SK-N-SH treated with all-trans-retinoic acid at 6 μM for 48 hours (cell line): ENCODE measurements at regions not wholly inside any gene's neighbourhood (a gene's known extent, or its start where the extent isn't known, plus 50 kb on each side); places are given as distances from the start of the nearest gene placed in this dataset.

ENCODE experiments used
- ATAC-seq: fragments of 200-7000 bp; cut with Tn5 transposase; 3 replicates; pipeline ENCODE4 v1.9.1; 2020; ENCODE audit warnings: mild to moderate bottlenecking, moderate library complexity
- ARNTL ChIP-seq: fragments of 450-650 bp; formaldehyde crosslinking; IDR thresholded peaks from 2 replicates; pipeline ENCODE4 v1.5.0; 2020; ENCODE audit warnings: low read depth, mild to moderate bottlenecking, moderate library complexity, borderline replicate concordance
- BACH2 ChIP-seq: fragments of 250-450 bp; sonication (Bioruptor Pico); IDR thresholded peaks from 2 replicates; pipeline ENCODE4 v1.9.0; 2021; ENCODE audit warnings: mild to moderate bottlenecking, borderline replicate concordance
- CREB5 ChIP-seq: fragments of 250-450 bp; sonication (Bioruptor Pico); IDR thresholded peaks from 2 replicates; pipeline ENCODE4 v1.5.1; 2020; ENCODE audit warnings: low read depth, mild to moderate bottlenecking, moderate library complexity
- CSDC2 ChIP-seq: fragments of 250-450 bp; sonication (Bioruptor Pico); IDR thresholded peaks from 2 replicates; pipeline ENCODE4 v1.5.0; 2020; ENCODE audit warnings: mild to moderate bottlenecking, moderate library complexity
- CSRNP3 ChIP-seq: fragments of 250-450 bp; sonication (Bioruptor Pico); IDR thresholded peaks from 2 replicates; pipeline ENCODE4 v1.5.1; 2021; ENCODE audit warnings: mild to moderate bottlenecking, moderate library complexity
- ESRRG ChIP-seq: fragments of 250-450 bp; sonication (Bioruptor Pico); IDR thresholded peaks from 2 replicates; pipeline ENCODE4 v1.6.1; 2021; ENCODE audit warnings: mild to moderate bottlenecking
- GLIS3 ChIP-seq: fragments of 250-450 bp; sonication (Bioruptor Pico); IDR thresholded peaks from 2 replicates; pipeline ENCODE4 v1.5.0; 2020; ENCODE audit warnings: mild to moderate bottlenecking, moderate library complexity
- ISL1 ChIP-seq: fragments of 250-450 bp; sonication (Bioruptor Pico); IDR thresholded peaks from 2 replicates; pipeline ENCODE4 v2.1.2; 2022; ENCODE audit warnings: mild to moderate bottlenecking, moderate library complexity
- OSR1 ChIP-seq: fragments of 250-450 bp; sonication (Bioruptor Pico); IDR thresholded peaks from 2 replicates; pipeline ENCODE4 v1.8.0; 2022; ENCODE audit warnings: moderate library complexity, mild to moderate bottlenecking, inconsistent platforms
- PATZ1 ChIP-seq: fragments of 250-450 bp; sonication (Bioruptor Pico); IDR thresholded peaks from 2 replicates; pipeline ENCODE4 v1.8.0; 2020; ENCODE audit warnings: mild to moderate bottlenecking, moderate library complexity, borderline replicate concordance
- POU6F1 ChIP-seq: fragments of 250-450 bp; sonication (Bioruptor Pico); IDR thresholded peaks from 2 replicates; pipeline ENCODE4 v1.8.0; 2021; ENCODE audit warnings: low read depth, mild to moderate bottlenecking, moderate library complexity, borderline replicate concordance
- PPARA ChIP-seq: fragments of 250-450 bp; sonication (Bioruptor Pico); IDR thresholded peaks from 2 replicates; pipeline ENCODE4 v1.5.0; 2020; ENCODE audit warnings: mild to moderate bottlenecking, borderline replicate concordance
- RARB ChIP-seq: fragments of 250-450 bp; sonication (Bioruptor Pico); IDR thresholded peaks from 2 replicates; pipeline ENCODE4 v1.8.0; 2021; ENCODE audit warnings: mild to moderate bottlenecking, moderate library complexity
- TCF4 ChIP-seq: fragments of 250-450 bp; sonication (Bioruptor Pico); IDR thresholded peaks from 2 replicates; pipeline ENCODE4 v1.8.0; 2021; ENCODE audit warnings: mild to moderate bottlenecking, moderate library complexity, borderline replicate concordance
- TOX ChIP-seq: fragments of 250-450 bp; sonication (Bioruptor Pico); IDR thresholded peaks from 2 replicates; pipeline ENCODE4 v1.8.0; 2021; ENCODE audit warnings: mild to moderate bottlenecking, moderate library complexity, borderline replicate concordance
- ZC3H10 ChIP-seq: fragments of 250-450 bp; sonication (Bioruptor Pico); IDR thresholded peaks from 2 replicates; pipeline ENCODE4 v1.5.1; 2021; ENCODE audit warnings: mild to moderate bottlenecking, moderate library complexity
- ZFP3 ChIP-seq: fragments of 250-450 bp; sonication (Bioruptor Pico); IDR thresholded peaks from 2 replicates; pipeline ENCODE4 v1.5.0; 2020; ENCODE audit warnings: mild to moderate bottlenecking, moderate library complexity
- ZFP30 ChIP-seq: fragments of 450-650 bp; formaldehyde crosslinking; IDR thresholded peaks from 2 replicates; pipeline ENCODE4 v1.5.0; 2022; ENCODE audit warnings: mild to moderate bottlenecking, moderate library complexity
- ZNF70 ChIP-seq: fragments of 450-650 bp; formaldehyde crosslinking; IDR thresholded peaks from 2 replicates; pipeline ENCODE4 v1.5.0; 2020; ENCODE audit warnings: mild to moderate bottlenecking, moderate library complexity
- ZNF8 ChIP-seq: fragments of 450-650 bp; formaldehyde crosslinking; IDR thresholded peaks from 2 replicates; pipeline ENCODE4 v1.5.0; 2020; ENCODE audit warnings: mild to moderate bottlenecking, moderate library complexity
- TF ChIP-seq, protein P1 (sequence below): fragments of 250-450 bp; sonication (Bioruptor Pico); IDR thresholded peaks from 2 replicates; pipeline ENCODE4 v1.5.0; 2020; ENCODE audit warnings: mild to moderate bottlenecking, moderate library complexity

DNA sequence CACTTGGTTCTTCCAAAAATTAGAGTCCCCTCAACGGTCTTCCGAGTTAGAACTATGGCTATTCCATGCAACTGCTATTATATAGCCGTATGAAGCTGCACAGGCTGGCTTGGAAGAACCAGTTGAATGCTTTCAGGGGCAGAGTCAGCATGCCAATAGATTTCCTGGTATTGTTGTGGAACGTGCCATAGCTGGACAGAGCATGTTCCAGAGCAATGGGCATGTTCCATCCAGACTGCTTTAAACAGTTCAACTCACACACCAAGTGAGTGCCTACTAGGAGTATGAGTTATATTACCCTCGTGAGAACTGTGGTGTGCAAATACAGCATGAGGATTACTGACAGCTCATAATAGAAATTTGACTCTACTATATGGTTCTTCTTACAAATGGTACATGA, 682.0 kb downstream of the SATB2 start:
- no peak for ATAC-seq
- TF ChIP-seq POU6F1 (CRISPR knock-in tag), result no peak
- TF ChIP-seq ARNTL (CRISPR knock-in tag), result no peak
- TF ChIP-seq, protein P1, sequence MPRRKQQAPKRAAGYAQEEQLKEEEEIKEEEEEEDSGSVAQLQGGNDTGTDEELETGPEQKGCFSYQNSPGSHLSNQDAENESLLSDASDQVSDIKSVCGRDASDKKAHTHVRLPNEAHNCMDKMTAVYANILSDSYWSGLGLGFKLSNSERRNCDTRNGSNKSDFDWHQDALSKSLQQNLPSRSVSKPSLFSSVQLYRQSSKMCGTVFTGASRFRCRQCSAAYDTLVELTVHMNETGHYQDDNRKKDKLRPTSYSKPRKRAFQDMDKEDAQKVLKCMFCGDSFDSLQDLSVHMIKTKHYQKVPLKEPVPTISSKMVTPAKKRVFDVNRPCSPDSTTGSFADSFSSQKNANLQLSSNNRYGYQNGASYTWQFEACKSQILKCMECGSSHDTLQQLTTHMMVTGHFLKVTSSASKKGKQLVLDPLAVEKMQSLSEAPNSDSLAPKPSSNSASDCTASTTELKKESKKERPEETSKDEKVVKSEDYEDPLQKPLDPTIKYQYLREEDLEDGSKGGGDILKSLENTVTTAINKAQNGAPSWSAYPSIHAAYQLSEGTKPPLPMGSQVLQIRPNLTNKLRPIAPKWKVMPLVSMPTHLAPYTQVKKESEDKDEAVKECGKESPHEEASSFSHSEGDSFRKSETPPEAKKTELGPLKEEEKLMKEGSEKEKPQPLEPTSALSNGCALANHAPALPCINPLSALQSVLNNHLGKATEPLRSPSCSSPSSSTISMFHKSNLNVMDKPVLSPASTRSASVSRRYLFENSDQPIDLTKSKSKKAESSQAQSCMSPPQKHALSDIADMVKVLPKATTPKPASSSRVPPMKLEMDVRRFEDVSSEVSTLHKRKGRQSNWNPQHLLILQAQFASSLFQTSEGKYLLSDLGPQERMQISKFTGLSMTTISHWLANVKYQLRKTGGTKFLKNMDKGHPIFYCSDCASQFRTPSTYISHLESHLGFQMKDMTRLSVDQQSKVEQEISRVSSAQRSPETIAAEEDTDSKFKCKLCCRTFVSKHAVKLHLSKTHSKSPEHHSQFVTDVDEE (CRISPR knock-in tag), result no peak
- TF ChIP-seq ISL1 (CRISPR knock-in tag), result no peak
- no peak for TF ChIP-seq PPARA
- no peak for TF ChIP-seq ZNF70 (CRISPR knock-in tag)
- no peak for TF ChIP-seq ZFP30 (CRISPR knock-in tag)
- no peak for TF ChIP-seq CREB5 (CRISPR knock-in tag)
- no peak for TF ChIP-seq RARB (CRISPR knock-in tag)
- no peak for TF ChIP-seq ZC3H10
- no peak for TF ChIP-seq TOX (CRISPR knock-in tag)
- TF ChIP-seq PATZ1, result no peak
- TF ChIP-seq ESRRG, result no peak
- no peak for TF ChIP-seq TCF4 (CRISPR knock-in tag)
- no peak for TF ChIP-seq CSRNP3 (CRISPR knock-in tag)
- TF ChIP-seq CSDC2 (CRISPR knock-in tag), result no peak
- TF ChIP-seq OSR1 (CRISPR knock-in tag), result no peak
- no peak for TF ChIP-seq GLIS3 (CRISPR knock-in tag)

DNA sequence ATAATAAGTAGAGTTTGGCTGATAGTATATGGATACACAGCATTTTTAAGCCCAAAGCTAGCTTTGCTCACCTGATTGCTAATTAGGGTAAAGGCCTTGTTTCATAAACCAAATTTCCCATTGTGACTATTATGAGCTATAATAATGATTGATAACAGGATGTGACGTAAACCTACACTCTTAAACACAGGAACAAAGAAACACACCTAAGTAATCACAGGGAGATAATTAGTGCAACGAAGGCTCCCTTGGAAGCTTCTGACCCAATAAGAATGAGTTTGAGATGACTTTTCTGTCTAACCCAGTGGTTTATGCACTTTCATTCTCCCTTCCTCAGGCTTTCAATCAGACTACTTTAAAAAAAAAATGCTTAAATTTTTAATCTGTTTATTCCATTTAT, 683.2 kb downstream of the SATB2 start:
- no peak for TF ChIP-seq ISL1 (CRISPR knock-in tag)
- TF ChIP-seq ZC3H10, result no peak
- no peak for TF ChIP-seq ZFP3
- TF ChIP-seq RARB (CRISPR knock-in tag), result no peak
- TF ChIP-seq CREB5 (CRISPR knock-in tag), result no peak
- no peak for TF ChIP-seq TOX (CRISPR knock-in tag)
- TF ChIP-seq PATZ1, result no peak
- no peak for TF ChIP-seq BACH2
- TF ChIP-seq, protein P1 (CRISPR knock-in tag), result no peak
- no peak for TF ChIP-seq POU6F1 (CRISPR knock-in tag)
- no peak for TF ChIP-seq PPARA
- TF ChIP-seq ARNTL (CRISPR knock-in tag), result no peak
- no peak for TF ChIP-seq ZNF8 (CRISPR knock-in tag)
- no peak for ATAC-seq
